Suprapubic skin (tissue), 4 donors: ENCODE measurements at regions not wholly inside any gene's neighbourhood (a gene's known extent, or its start where the extent isn't known, plus 50 kb on each side); places are given as distances from the start of the nearest gene placed in this dataset.

Experiments
- DNase-seq, 2 donors: peaks; one replicate each; pipeline ENCODE4 v3.0.0-alpha.2; 2019; ENCODE audit warnings: low spot score in 2 of 2
- H3K27ac ChIP-seq: fragments of 200-600 bp; sonication (generic); one replicate; pipeline ENCODE4 v1.5.1; 2019
- H3K27me3 ChIP-seq: fragments of 200-600 bp; sonication (generic); one replicate; pipeline ENCODE4 v1.5.1; 2019
- H3K36me3 ChIP-seq: fragments of 200-600 bp; sonication (generic); one replicate; pipeline ENCODE4 v1.5.1; 2019
- H3K4me1 ChIP-seq: fragments of 200-600 bp; sonication (generic); one replicate; pipeline ENCODE4 v1.5.1; 2019
- H3K4me3 ChIP-seq: fragments of 200-600 bp; sonication (generic); one replicate; pipeline ENCODE4 v1.5.1; 2019; ENCODE audit warnings: mild to moderate bottlenecking
- H3K9me3 ChIP-seq: fragments of 200-600 bp; sonication (generic); one replicate; pipeline ENCODE4 v1.5.1; 2019
- EP300 ChIP-seq: sonication (generic); formaldehyde crosslinking; IDR thresholded peaks from one replicate; pipeline ENCODE4 v1.6.1; 2017; ENCODE audit warnings: antibody characterized with exemption
- POLR2A ChIP-seq, 2 donors: fragments of 450-650 bp; IDR thresholded peaks; one replicate each; pipeline ENCODE4 v1.6.1; 2017; ENCODE audit warnings: antibody characterized with exemption in 2 of 2, mild to moderate bottlenecking in 2 of 2, moderate library complexity in 2 of 2
- POLR2AphosphoS5 ChIP-seq, 3 donors: sonication (generic); formaldehyde crosslinking; IDR thresholded peaks; one replicate each; pipeline ENCODE4 v1.6.1; 2017; ENCODE audit warnings: antibody characterized with exemption in 3 of 3
- WGBS: methylation state at CpG from one replicate; pipeline ENCODE4 v1.1.5; 2018; 5-methylcytosine and 5-hydroxymethylcytosine counted together
- TF ChIP-seq, protein P1 (sequence below), 2 donors: fragments of 200-600 bp in 1 of 2; fragments of 450-650 bp in 1 of 2; sonication (generic) in 1 of 2; IDR thresholded peaks; one replicate each; pipeline ENCODE4 v1.5.1; 2016 to 2019; ENCODE audit warnings: antibody characterized with exemption in 2 of 2, mild to moderate bottlenecking in 1 of 2, moderate library complexity in 1 of 2

DNA sequence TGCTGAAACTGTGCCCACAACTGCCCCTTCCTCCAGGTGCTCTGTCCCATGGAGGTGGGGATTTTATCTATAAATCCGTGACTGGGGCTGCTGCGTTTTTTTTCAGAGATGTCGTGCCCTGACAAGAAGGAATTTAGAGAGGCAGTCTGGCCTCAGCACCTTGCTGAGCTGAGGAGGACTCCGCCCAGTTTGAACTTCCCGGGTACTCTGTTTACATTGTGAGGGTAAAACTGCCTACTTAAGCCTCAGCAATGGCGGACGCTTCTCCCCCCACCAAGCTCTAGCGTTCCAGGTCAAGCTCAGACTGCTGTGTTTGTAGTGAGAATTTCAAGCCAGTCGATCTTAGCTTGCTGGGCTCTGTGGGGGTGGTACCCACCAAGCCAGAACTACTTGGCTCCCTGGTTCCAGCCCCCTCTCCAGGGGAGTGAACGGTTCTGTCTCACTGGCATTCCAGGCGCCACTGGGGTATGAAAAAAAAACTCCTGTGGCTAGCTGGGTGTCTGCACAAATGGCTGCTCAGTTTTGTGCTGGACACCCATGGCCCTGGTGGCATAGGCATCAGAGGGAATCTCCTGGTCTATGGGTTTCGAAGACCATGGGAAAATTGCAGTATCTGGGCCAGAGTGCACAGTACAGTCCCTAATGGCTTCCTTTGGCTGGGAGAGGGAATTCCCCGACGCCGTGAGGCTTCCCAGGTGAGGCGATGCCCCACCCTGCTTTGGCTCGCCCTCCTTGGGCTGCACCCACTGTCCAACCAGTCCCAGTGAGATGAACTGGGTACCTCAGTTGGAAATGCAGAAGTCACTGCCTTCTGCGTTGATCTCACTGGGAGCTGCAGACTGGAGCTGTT is 68.5 kb upstream of the SGO1 start:
- Histone ChIP-seq H3K36me3 (no peaks in the 10 kb centered on the region), H3K27me3 (no peaks in the 10 kb centered on the region), H3K9me3 (peaks cover 3% of the 10 kb centered on the region), H3K4me3 (no peak overlapping the region), H3K4me1 (no peaks in the 10 kb centered on the region), H3K27ac (no peak overlapping the region)
- TF ChIP-seq, protein P1, sequence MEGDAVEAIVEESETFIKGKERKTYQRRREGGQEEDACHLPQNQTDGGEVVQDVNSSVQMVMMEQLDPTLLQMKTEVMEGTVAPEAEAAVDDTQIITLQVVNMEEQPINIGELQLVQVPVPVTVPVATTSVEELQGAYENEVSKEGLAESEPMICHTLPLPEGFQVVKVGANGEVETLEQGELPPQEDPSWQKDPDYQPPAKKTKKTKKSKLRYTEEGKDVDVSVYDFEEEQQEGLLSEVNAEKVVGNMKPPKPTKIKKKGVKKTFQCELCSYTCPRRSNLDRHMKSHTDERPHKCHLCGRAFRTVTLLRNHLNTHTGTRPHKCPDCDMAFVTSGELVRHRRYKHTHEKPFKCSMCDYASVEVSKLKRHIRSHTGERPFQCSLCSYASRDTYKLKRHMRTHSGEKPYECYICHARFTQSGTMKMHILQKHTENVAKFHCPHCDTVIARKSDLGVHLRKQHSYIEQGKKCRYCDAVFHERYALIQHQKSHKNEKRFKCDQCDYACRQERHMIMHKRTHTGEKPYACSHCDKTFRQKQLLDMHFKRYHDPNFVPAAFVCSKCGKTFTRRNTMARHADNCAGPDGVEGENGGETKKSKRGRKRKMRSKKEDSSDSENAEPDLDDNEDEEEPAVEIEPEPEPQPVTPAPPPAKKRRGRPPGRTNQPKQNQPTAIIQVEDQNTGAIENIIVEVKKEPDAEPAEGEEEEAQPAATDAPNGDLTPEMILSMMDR (IDR thresholded peaks at IDR 0.05): no peak
- TF ChIP-seq POLR2AphosphoS5 (IDR thresholded peaks at IDR 0.05): no peak
- no peak for TF ChIP-seq POLR2A (IDR thresholded peaks at IDR 0.05)
- no peak for TF ChIP-seq EP300
- DNase-seq: no peak
- 83% methylated on average over 17 of the region's 18 CpGs for WGBS

DNA sequence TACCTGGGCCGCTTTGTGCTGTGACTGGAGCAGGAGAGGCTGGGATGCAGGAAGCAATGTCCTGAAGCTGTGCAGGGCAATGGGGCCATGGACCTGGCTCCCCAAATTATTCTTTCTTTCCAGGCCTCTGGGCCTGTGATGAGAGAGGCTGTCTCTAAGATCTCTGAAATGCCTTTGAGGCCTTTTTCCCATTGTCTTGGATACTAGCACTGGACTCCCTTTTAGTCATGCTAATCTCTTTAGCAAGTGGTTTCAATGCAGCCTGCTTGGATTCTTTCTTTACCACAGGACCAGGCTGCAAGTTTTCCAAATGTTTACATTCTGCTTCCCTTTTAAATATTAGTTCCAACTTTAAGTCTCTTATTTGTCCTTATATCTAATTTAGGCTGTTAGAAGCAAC is 64.8 kb upstream of the SGO1 start:
- Histone ChIP-seq H3K4me3 (no peak overlapping the region), H3K27ac (no peak overlapping the region), H3K27me3 (no peaks in the 10 kb centered on the region), H3K9me3 (no peaks in the 10 kb centered on the region), H3K36me3 (no peaks in the 10 kb centered on the region), H3K4me1 (no peaks in the 10 kb centered on the region)
- no peak for TF ChIP-seq EP300
- TF ChIP-seq POLR2AphosphoS5 (IDR thresholded peaks at IDR 0.05): no peak
- TF ChIP-seq, protein P1 (IDR thresholded peaks at IDR 0.05): no peak
- no peak for TF ChIP-seq POLR2A (IDR thresholded peaks at IDR 0.05)
- no peak for DNase-seq
- 100% methylated on average over 1 of the region's 1 CpG for WGBS

DNA sequence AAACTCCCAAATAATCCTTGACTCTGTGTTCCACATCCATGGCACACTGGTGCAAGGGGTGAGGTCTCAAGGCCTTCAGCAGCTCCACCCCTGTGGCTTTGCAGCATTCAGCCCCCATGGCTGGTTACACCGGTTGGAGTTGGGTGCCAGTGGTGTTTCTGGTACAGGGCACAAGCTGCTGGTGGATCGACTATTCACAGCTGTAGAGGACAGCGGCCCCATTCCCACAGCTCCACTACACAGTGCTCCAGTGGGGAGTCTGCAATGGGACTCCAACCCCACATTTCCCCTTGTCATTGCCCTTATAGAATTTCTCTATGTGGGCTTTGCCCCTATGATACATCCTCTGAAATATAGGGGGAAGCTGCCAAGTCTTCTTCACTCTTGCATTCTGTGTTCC is 64.3 kb upstream of the SGO1 start:
- H3K27ac ChIP-seq: no peak overlapping the region
- no peak for DNase-seq
- no peaks in the 10 kb centered on the region for H3K36me3 ChIP-seq
- H3K27me3 ChIP-seq: no peaks in the 10 kb centered on the region
- TF ChIP-seq, protein P1 (IDR thresholded peaks at IDR 0.05): no peak
- TF ChIP-seq POLR2A (IDR thresholded peaks at IDR 0.05) (no peak), EP300 (no peak), POLR2AphosphoS5 (IDR thresholded peaks at IDR 0.05) (no peak)
- no peaks in the 10 kb centered on the region for H3K4me1 ChIP-seq
- WGBS: 94% methylated on average over 3 of the region's 3 CpGs
- no peaks in the 10 kb centered on the region for H3K9me3 ChIP-seq
- H3K4me3 ChIP-seq: no peak overlapping the region

DNA sequence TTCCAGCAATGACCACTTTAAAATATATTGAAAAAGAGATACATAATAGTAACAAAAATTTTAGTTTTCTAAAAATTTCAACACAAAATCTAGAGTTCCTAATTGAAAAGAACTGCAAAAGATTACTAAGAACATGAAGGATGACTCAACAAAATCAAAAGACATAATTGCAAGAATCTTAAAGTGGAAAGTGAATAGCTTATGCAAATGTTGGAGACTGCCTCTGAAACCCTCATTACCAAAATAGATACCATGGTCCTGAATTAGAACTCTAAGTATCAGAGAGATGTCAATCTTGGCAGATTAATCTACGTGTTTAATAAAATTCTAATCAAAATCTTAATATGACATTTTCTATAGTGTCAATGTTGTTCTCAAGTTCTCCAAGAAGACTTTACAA is 60.7 kb upstream of the SGO1 start:
- 79% methylated on average over 1 of the region's 1 CpG for WGBS
- no peaks in the 10 kb centered on the region for H3K27me3 ChIP-seq
- DNase-seq: no peak

DNA sequence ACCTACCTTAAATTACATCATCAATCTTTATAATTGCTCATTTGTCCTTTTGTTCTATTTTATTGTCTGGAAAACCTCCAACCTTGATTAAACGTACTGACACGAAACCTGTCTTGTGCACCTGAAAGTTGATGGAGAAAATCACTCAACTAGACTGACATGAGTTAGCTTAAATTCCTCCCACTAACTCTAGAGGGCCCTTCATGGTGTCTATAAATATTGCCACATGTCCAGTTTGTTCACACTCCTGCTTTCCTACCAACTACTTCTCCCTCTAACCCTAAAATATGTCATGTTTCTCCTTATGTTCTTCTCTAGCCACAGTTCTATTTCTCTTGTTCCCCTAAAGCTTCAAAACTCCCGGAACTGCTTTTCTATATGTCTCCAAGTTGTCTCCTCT is 59.8 kb upstream of the SGO1 start:
- no peaks in the 10 kb centered on the region for H3K4me1 ChIP-seq
- no peaks in the 10 kb centered on the region for H3K36me3 ChIP-seq
- H3K9me3 ChIP-seq: no peaks in the 10 kb centered on the region
- H3K27me3 ChIP-seq: no peaks in the 10 kb centered on the region
- no peak for DNase-seq
- 85% methylated on average over 3 of the region's 3 CpGs for WGBS
- TF ChIP-seq POLR2AphosphoS5 (IDR thresholded peaks at IDR 0.05) (no peak), EP300 (no peak), POLR2A (IDR thresholded peaks at IDR 0.05) (no peak)
- TF ChIP-seq, protein P1 (IDR thresholded peaks at IDR 0.05): no peak
- no peak overlapping the region for H3K27ac ChIP-seq
- H3K4me3 ChIP-seq: no peak overlapping the region

More for the DNA sequence above, 60.7 kb upstream of the SGO1 start:
- Histone ChIP-seq H3K9me3 (no peaks in the 10 kb centered on the region), H3K4me3 (no peak overlapping the region), H3K27ac (no peak overlapping the region), H3K36me3 (no peaks in the 10 kb centered on the region), H3K4me1 (no peaks in the 10 kb centered on the region)
- TF ChIP-seq POLR2A (IDR thresholded peaks at IDR 0.05) (no peak), EP300 (no peak), POLR2AphosphoS5 (IDR thresholded peaks at IDR 0.05) (no peak)
- TF ChIP-seq, protein P1 (IDR thresholded peaks at IDR 0.05): no peak
